A172 (cell line): ENCODE measurements at regions not wholly inside any gene's neighbourhood (a gene's known extent, or its start where the extent isn't known, plus 50 kb on each side); places are given as distances from the start of the nearest gene placed in this dataset.
A peak's percentile ranks its signal among the peaks of the same experiment; 100 is the strongest.

Source experiments
- DNase-seq: peaks from one replicate; pipeline ENCODE4 v3.0.0-alpha.2; 2015; ENCODE audit warnings: low spot score

DNA sequence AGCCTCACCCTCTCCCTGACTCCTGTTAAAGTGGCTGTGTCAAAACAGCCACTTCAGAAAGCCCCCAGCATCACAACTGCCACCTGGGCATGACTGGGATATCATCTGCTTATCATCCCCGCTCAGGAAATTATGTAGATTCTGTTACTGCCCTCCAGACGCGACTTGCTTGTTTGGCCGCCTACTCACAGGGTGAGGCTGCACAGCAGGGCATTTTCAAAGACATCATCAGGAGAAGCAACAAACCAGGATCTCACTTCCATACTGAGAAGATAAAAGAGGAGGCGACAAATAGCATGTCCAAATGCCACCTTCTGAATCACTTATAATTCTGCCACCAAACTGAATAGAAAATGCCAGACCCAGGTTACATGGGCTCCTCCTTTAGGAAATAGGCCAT lies 94.8 kb downstream of the MIS18A start:
- no peak for DNase-seq

DNA sequence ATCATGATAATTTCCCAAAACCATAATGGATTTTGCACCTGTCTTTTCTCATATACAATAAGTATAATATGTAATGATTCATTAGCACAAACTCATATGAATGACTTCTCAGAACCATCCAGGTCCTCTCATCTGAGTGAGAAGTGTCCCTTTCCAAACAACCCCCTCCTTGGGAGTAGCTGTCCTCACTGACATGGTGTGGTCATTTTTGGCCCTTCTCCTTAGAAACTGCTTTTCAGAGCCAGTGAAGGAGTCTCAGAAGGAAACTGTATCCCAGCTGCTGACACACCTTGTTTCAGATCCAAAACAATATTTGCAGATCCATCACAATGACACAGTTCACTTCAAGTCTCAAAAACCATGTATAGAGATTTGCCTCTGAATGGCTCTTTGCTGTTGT lies 95.5 kb downstream of the MIS18A start:
- DNase-seq = no peak

DNA sequence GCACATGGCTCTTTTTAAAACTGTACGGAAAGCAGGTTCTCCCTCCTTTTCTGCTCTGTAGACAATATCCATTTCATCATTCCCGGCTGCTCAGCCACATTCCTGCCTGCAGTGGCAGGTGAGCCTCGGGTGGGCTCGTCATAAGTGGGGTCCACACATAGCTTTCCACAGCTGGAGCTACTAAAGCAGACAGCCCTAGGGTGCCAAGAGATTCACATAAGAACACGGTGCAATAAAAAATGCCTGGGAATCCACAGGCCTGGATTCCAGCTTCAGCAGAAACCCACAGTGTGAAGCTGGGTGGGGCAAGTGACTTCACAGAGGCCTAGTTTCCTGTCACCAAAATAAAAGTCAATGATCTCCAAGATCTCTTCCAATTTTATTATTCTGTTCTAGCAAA lies 96.4 kb downstream of the MIS18A start:
- no peak for DNase-seq

- DNase-seq = no peak
Observed at GRCh38 chr21:32181457-32181856, 97.4 kb downstream of the MIS18A start.

DNA sequence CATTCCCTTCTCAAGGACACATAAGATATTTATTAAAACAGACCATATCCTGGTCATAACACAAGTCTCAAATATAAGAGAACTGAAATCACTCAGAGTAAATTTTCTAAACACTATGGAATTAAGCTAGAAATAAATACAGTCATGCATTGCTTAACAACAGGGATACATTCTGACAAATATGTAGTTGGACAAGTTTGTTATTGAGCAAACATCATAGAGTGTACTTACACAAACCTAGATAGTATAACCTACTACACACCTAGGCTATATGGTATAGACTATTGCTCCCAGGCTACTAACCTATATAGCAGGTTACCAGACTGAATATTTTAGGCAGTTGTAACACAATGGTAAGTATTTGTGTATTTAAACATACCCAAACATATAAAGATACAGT lies 104.0 kb downstream of the MIS18A start:
- DNase-seq = no peak

- DNase-seq = no peak
Observed at GRCh38 chr21:32173121-32173724, 105.6 kb downstream of the MIS18A start.

DNA sequence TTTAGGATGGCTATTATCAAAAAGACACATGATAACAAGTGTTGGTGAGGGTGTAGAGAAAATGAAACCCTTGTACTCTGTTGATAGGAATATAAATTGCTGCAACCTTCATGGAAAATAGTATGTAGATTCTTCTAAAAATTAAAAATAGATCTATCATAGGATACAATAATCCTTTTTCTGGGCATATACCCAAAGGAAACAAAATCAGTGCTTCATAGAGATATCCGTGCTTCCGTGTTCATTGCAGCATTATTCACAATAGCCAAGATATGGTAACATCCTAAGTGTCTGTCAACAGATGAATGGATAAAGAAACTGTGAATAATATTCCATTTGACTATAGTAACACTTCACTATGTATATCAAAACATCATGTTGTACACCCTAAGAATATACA lies 106.7 kb downstream of the MIS18A start:
- no peak for DNase-seq

- no peak for DNase-seq
Observed at GRCh38 chr21:32167513-32167912, 111.3 kb downstream of the MIS18A start.

- DNase-seq = no peak
Observed at GRCh38 chr21:32163386-32163785, 115.5 kb downstream of the MIS18A start.

DNA sequence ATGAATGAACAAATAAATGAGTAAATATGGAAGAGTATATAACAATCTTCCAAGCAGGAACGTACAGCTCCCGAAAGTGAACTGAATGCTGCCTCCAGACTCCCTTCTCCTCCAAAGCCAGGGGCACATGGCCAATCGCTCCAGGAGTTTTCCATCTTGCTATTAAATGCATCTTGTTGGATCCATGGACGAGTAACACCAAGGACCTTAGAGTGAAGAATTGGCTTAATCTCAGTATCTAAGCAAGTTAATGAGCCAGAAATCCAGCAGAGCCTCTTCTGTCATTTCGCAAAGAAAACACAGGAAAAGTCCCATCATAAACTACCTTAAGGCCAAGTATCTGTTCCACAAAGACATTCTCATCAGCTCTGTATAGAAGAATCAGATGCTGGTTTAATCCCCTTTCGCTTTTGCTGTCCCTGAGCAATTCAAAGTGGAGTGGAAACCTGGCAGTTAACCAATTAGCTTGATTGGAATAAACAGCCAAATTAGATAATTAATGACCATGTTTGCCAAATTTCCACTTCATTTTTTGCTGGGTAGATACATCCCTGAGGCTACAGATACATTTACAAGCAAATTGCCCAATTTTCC lies 116.0 kb downstream of the MIS18A start:
- DNase-seq = no peak

GRCh38 chr21:32155226-32155625 lies 123.6 kb downstream of the MIS18A start:
- DNase-seq = no peak

GRCh38 chr21:32147041-32147440 lies 131.8 kb downstream of the MIS18A start:
- no peak for DNase-seq

GRCh38 chr21:32144851-32145250 lies 134.0 kb downstream of the MIS18A start:
- DNase-seq = no peak

DNA sequence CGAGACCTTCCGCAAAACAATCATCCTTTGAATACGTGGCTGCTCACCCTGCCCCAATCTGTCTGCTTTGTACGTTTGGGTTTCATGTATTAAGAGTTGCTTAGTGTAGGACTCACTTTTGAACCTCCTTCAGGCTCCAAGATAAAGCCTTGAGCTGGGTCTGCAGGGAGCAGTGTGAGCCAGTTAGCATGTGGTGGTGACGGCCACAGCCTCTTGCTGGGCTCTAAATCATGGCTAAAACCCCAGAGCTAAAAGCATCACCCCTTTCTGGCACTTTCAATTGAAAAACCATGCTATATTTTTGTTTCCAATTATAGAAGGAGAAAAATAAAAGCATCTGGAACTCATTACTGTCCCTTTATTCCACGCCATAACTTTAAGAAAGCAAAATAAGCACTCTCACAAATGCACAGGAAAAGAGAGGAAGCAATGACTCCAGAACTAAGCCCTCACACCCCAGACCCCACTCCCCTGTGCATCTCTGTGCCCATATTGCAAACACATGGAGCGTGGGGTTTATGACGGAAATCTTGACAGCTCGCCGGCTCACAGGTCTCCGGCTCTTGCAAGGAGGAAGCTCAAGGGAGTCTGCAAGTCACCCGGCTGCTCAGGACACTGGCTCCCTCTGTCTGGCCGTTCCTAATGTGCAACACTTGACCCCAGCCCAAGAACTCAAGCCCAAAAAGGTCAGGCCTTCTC lies 135.5 kb downstream of the MIS18A start:
- DNase-seq = no peak

DNA sequence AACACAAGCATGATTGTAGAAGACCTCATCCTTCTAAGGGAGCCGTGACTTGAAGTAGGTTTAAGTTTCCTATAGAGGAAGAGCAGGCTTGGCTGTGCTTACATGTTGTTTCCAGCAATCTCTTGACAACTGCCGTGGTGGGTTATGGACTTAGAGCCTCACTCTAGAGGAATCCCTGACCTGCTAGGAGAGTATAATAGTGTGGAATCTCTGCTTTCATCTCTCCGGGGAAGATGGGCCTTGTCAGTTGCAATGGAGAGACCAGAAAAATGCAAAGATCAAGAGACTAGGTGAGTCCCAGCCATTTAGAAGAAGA lies 137.6 kb downstream of the MIS18A start:
- no peak for DNase-seq

GRCh38 chr21:32140604-32141317 lies 138.1 kb downstream of the MIS18A start:
- DNase-seq = no peak

DNA sequence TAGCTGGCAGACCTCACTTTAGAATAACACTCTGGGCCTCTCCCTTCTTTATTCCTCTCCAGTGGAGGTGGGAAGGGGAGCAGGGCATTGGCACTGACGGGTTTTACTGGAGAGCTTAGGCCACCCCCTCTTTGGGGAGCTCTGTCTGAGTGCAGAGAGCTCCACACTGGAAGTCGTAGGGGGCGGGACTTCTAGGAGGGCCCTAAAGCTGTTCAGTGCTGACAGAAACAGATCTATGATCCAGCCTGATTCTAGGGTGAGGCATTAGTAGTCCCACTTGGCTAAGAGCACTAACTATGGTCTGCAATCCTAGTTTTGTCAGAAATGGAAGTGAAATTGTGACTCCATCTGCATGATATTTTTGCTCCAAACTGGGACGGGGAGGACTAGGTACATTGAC lies 138.7 kb downstream of the MIS18A start:
- no peak for DNase-seq

DNA sequence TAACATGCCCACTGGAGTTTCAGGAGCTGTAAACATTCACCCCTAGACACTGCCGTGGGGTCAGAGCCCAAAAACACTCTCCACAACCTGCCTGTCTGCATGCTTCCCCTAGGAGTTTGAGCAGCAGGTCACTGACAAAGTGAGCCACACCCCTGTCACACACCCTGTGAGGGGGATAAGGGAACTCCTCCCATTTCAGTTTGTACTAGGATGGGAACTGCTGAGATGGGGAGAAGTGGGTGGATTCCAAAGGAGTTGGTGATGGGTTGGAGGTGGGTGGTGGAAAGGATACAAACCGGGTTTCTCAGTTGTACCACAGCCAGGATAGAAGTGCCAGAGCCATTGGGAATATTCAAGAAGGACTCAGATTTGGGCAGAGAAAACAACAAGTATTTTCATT lies 140.2 kb downstream of the MIS18A start:
- no peak for DNase-seq

- DNase-seq = no peak
Observed at GRCh38 chr21:32137931-32138330, 140.9 kb downstream of the MIS18A start.

DNA sequence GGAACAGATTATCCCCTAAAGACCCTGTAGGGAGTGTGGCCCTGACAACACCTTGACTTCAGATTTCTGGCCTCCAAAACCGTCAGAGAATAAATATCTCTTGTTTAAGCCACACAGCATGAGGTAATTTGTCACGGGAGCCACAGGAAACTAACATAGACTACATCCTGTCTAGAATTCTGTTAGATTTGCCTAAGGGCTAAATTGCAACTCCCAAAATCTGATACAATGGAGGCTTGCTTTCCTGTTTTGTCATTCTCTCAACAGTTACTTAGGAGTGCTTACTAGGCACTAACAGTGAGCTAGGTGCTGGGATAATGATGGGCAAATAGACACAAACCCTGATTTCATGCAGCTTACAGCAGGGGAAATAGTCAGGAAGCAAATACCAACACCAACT lies 141.6 kb downstream of the MIS18A start:
- no peak for DNase-seq

DNA sequence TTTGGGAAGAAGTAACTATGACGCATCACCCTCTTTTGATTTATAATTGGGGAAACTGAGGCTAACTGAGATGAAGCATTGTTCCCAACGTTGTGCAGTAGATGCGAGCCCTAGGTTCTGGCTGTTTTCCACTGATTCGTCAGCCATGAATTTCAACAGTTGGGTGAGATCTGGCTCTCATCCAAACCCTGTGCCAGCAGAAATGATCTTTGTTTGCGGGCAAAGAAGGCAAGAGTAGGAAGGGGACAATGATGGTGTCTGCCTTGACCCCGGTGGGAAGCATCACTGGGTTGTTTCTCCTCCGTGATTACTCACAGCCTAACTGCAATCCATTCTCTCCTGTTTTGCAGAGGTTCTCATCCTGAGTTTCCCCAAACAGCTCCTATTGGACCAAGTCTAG lies 142.3 kb downstream of the MIS18A start:
- DNase-seq = peak; percentile 14

GRCh38 chr21:32135401-32136363 lies 143.2 kb downstream of the MIS18A start:
- DNase-seq = peak; percentile 21
